Inferior parietal cortex (tissue), 1 donor: ENCODE measurements at regions not wholly inside any gene's neighbourhood (a gene's known extent, or its start where the extent isn't known, plus 50 kb on each side); places are given as distances from the start of the nearest gene placed in this dataset.
"Not testable (repeated sequence)": the region's sequence is repeated elsewhere in the genome, so short reads cannot be mapped to it uniquely, and the experiment has no call there.

Experiments used
- DNase-seq: peaks from one replicate; pipeline ENCODE4 v3.0.0-alpha.2; 2016; ENCODE audit errors: extremely low spot score

GRCh38 chr6:155861821-155862220 is 406.2 kb upstream of the NOX3 start:
- DNase-seq = no peak

GRCh38 chr6:155858906-155859305 is 403.3 kb upstream of the NOX3 start:
- DNase-seq = not testable (repeated sequence)

GRCh38 chr6:155854787-155855186 is 399.1 kb upstream of the NOX3 start:
- DNase-seq = no peak

- no peak for DNase-seq
Measured at GRCh38 chr6:155853011-155853410, 397.4 kb upstream of the NOX3 start.

- DNase-seq = no peak
Measured at GRCh38 chr6:155850408-155850841, 394.8 kb upstream of the NOX3 start.

- DNase-seq = no peak
Measured at GRCh38 chr6:155847711-155848110, 392.1 kb upstream of the NOX3 start.

GRCh38 chr6:155837474-155837873 is 381.8 kb upstream of the NOX3 start:
- DNase-seq = no peak

- no peak for DNase-seq
Measured at GRCh38 chr6:155832596-155832995, 377.0 kb upstream of the NOX3 start.

GRCh38 chr6:155830531-155830930 is 374.9 kb upstream of the NOX3 start:
- no peak for DNase-seq

- no peak for DNase-seq
Measured at GRCh38 chr6:155829646-155830045, 374.0 kb upstream of the NOX3 start.

GRCh38 chr6:155828989-155829388 is 373.4 kb upstream of the NOX3 start:
- DNase-seq = no peak

GRCh38 chr6:155818698-155819097 is 363.1 kb upstream of the NOX3 start:
- DNase-seq = no peak

GRCh38 chr6:155813548-155813947 is 357.9 kb upstream of the NOX3 start:
- no peak for DNase-seq

- DNase-seq = no peak
Measured at GRCh38 chr6:155807243-155807642, 351.6 kb upstream of the NOX3 start.

- no peak for DNase-seq
Measured at GRCh38 chr6:155801046-155801445, 345.4 kb upstream of the NOX3 start.

- not testable (repeated sequence) for DNase-seq
Measured at GRCh38 chr6:155798876-155799275, 343.2 kb upstream of the NOX3 start.

GRCh38 chr6:155795173-155795796 is 339.6 kb upstream of the NOX3 start:
- DNase-seq = no peak

- DNase-seq = no peak
Measured at GRCh38 chr6:155791891-155792290, 336.3 kb upstream of the NOX3 start.

- DNase-seq = no peak
Measured at GRCh38 chr6:155791186-155791585, 335.5 kb upstream of the NOX3 start.

- no peak for DNase-seq
Measured at GRCh38 chr6:155787168-155787567, 331.5 kb upstream of the NOX3 start.

GRCh38 chr6:155786528-155786927 is 330.9 kb upstream of the NOX3 start:
- DNase-seq = no peak

- DNase-seq = no peak
Measured at GRCh38 chr6:155782739-155783459, 327.3 kb upstream of the NOX3 start.

- DNase-seq = no peak
Measured at GRCh38 chr6:155782320-155782731, 326.7 kb upstream of the NOX3 start.

- DNase-seq = no peak
Measured at GRCh38 chr6:155779456-155779855, 323.8 kb upstream of the NOX3 start.
